GM12878 (cell line): ENCODE measurements at regions not wholly inside any gene's neighbourhood (a gene's known extent, or its start where the extent isn't known, plus 50 kb on each side); places are given as distances from the start of the nearest gene placed in this dataset.

Experiments used
- ATAC-seq: fragments of 200-7000 bp; cut with Tn5 transposase; 3 replicates; pipeline ENCODE4 v1.9.1; 2020; ENCODE audit warnings: mild to moderate bottlenecking, moderate library complexity
- BruUV-seq: library from RNA; stranded (reverse); fragments of 400-500 nt; replicated peaks from 2 replicates; lab custom pipeline; 2021; lab: Mats Ljungman, UMichigan
- CTCF ChIA-PET: fragments of 300-600 bp; sonication (Branson Sonifier 250); formaldehyde crosslinking; extraction: SDS; loops from one replicate; lab custom pipeline; 2021; ENCODE audit warnings: inconsistent platforms; lab: Yijun Ruan, JAX
- POLR2A ChIA-PET: fragments of 350-600 bp; formaldehyde crosslinking; extraction: SDS; loops from one replicate; lab custom pipeline; 2021; ENCODE audit warnings: inconsistent platforms; lab: Charles Lee
- RAD21 ChIA-PET: fragments of 300-600 bp; sonication (Branson Sonifier 250); formaldehyde crosslinking; loops from one replicate; lab custom pipeline; 2023; ENCODE audit warnings: antibody characterized with exemption; ENCODE audit not compliant: unreplicated experiment; lab: Charles Lee
- SMC1A ChIA-PET: fragments of 300-600 bp; sonication (Branson Sonifier 250); formaldehyde crosslinking; loops from one replicate; lab custom pipeline; 2023; ENCODE audit not compliant: unreplicated experiment, uncharacterized antibody; lab: Charles Lee
- DNase-seq: peaks from one replicate; pipeline ENCODE4 v3.0.0-alpha.2; 2011; ENCODE audit warnings: low read depth, low spot score
- FAIRE-seq: peaks from 3 replicates; lab custom pipeline; 2011; peaks lifted over from hg19 to GRCh38; lab: Jason Lieb, UNC
- H2AFZ ChIP-seq: 2 replicates; pipeline ENCODE4 v1.6.0; 2011; ENCODE audit warnings: low read depth, low read length, control low read depth; ENCODE audit not compliant: control insufficient read depth
- H3K27ac ChIP-seq: 2 replicates; pipeline ENCODE4 v1.5.1; 2011; ENCODE audit warnings: control low read depth; ENCODE audit not compliant: control insufficient read depth, insufficient read depth
- H3K27me3 ChIP-seq, 2 experiments: replicated peaks in 1 of 2; 2 replicates each; pipeline versions ENCODE4 v1.6.0 to v1.6.1; 2011; ENCODE audit warnings: low read length in 1 of 2; ENCODE audit not compliant: control insufficient read depth in 2 of 2, insufficient read depth in 2 of 2
- H3K36me3 ChIP-seq, 2 experiments: 2 replicates each; pipeline ENCODE4 v1.5.1; 2011; ENCODE audit warnings: low read length in 1 of 2; ENCODE audit not compliant: control insufficient read depth in 2 of 2, insufficient read depth in 2 of 2
- H3K4me1 ChIP-seq: 2 replicates; pipeline ENCODE4 v1.6.1; 2011; ENCODE audit warnings: mild to moderate bottlenecking, low read length, moderate library complexity, mixed read lengths; ENCODE audit not compliant: control insufficient read depth, insufficient read depth
- H3K4me2 ChIP-seq: 2 replicates; pipeline ENCODE4 v1.6.0; 2011; ENCODE audit warnings: control low read depth; ENCODE audit not compliant: control insufficient read depth, insufficient read depth
- H3K4me3 ChIP-seq: fragments of 200-600 bp; sonication (generic); 2 replicates; pipeline ENCODE4 v1.5.1; 2016
- H3K79me2 ChIP-seq: 2 replicates; pipeline ENCODE4 v1.6.0; 2011; ENCODE audit warnings: low read length; ENCODE audit not compliant: control insufficient read depth, insufficient read depth
- H3K9ac ChIP-seq: 2 replicates; pipeline ENCODE4 v1.8.0; 2011; ENCODE audit warnings: low read length, control low read depth, mixed read lengths; ENCODE audit not compliant: control insufficient read depth, insufficient read depth
- H3K9me3 ChIP-seq: replicated peaks from 3 replicates; pipeline ENCODE4 v1.5.1; 2011; ENCODE audit warnings: mild to moderate bottlenecking, low read length; ENCODE audit not compliant: control insufficient read depth, insufficient read depth
- H4K20me1 ChIP-seq: 2 replicates; pipeline ENCODE4 v1.6.0; 2011; ENCODE audit not compliant: control insufficient read depth, insufficient read depth
- BHLHE40 ChIP-seq, 2 experiments: fragments of 450-650 bp in 1 of 2; IDR thresholded peaks; 2 replicates each; pipeline ENCODE4 v1.6.1; 2011 to 2017; ENCODE audit warnings: low read depth in 2 of 2, borderline replicate concordance in 1 of 2, improper control_type of control experiment in 1 of 2, low read length in 1 of 2, mild to moderate bottlenecking in 1 of 2
- CBFB ChIP-seq: IDR thresholded peaks from 2 replicates; pipeline ENCODE4 v1.6.1; 2016; ENCODE audit warnings: antibody characterized with exemption, low read depth
- KDM1A ChIP-seq: fragments of 200-600 bp; sonication (generic); IDR thresholded peaks from 2 replicates; pipeline ENCODE4 v1.6.1; 2016; ENCODE audit warnings: borderline replicate concordance
- MEF2B ChIP-seq: fragments of 450-650 bp; IDR thresholded peaks from 2 replicates; pipeline ENCODE4 v1.6.1; 2018; ENCODE audit warnings: mild to moderate bottlenecking, moderate library complexity; ENCODE audit not compliant: partially characterized antibody, poor library complexity, severe bottlenecking
- NFYB ChIP-seq: IDR thresholded peaks from 2 replicates; pipeline ENCODE4 v1.6.1; 2011; ENCODE audit warnings: low read depth, mild to moderate bottlenecking, low read length, improper control_type of control experiment, moderate library complexity; ENCODE audit not compliant: insufficient read depth
- PAX8 ChIP-seq: fragments of 450-650 bp; IDR thresholded peaks from 2 replicates; pipeline ENCODE4 v1.6.1; 2017; ENCODE audit warnings: mild to moderate bottlenecking, moderate library complexity
- RCOR1 ChIP-seq: conservative IDR thresholded peaks from 2 replicates; pipeline ENCODE4 v1.6.1; 2012; ENCODE audit warnings: low read depth, low read length, improper control_type of control experiment
- SMAD5 ChIP-seq: IDR thresholded peaks from 2 replicates; pipeline ENCODE4 v1.6.1; 2016; ENCODE audit warnings: antibody characterized with exemption, low read depth
- SPI1 ChIP-seq: IDR thresholded peaks from 2 replicates; pipeline ENCODE4 v1.6.1; 2011; ENCODE audit warnings: low read depth, mild to moderate bottlenecking, low read length, moderate library complexity, borderline replicate concordance; ENCODE audit not compliant: insufficient read depth
- SRF ChIP-seq, 2 experiments: IDR thresholded peaks; 2 replicates each; pipeline ENCODE4 v1.6.1; 2011; ENCODE audit warnings: low read depth in 2 of 2, low read length in 2 of 2, mild to moderate bottlenecking in 1 of 2, moderate library complexity in 1 of 2
- WGBS: methylation state at CpG from one replicate; pipeline ENCODE4 v1.1.6; 2016; ENCODE audit warnings: low lambda C conversion rate; ENCODE audit not compliant: insufficient replicate concordance, insufficient coverage; ENCODE audit errors: missing lambda C conversion rate; 5-methylcytosine and 5-hydroxymethylcytosine counted together
- in situ Hi-C: fragments of 300-500 bp; cut with MboI; formaldehyde crosslinking; loops from 9 replicates; pipeline ENCODE4 v1.14.3; 2018; ENCODE audit warnings: mixed read lengths
- intact Hi-C: fragments of 100-400 bp; cut with micrococcal nuclease; formaldehyde crosslinking; loops from one replicate; pipeline ENCODE4 v1.14.2; 2022; ENCODE audit not compliant: unreplicated experiment
- TF ChIP-seq, protein P1 (sequence below): fragments of 450-650 bp; formaldehyde crosslinking; IDR thresholded peaks from 2 replicates; pipeline ENCODE4 v1.4.0; 2022; ENCODE audit warnings: mild to moderate bottlenecking, moderate library complexity
- TF ChIP-seq, protein P2 (sequence below): fragments of 450-650 bp; IDR thresholded peaks from 2 replicates; pipeline ENCODE4 v1.6.1; 2018; ENCODE audit warnings: borderline replicate concordance, mild to moderate bottlenecking; ENCODE audit not compliant: partially characterized antibody
- TF ChIP-seq, protein P3 (sequence below): fragments of 450-650 bp; formaldehyde crosslinking; IDR thresholded peaks from 2 replicates; pipeline ENCODE4 v1.4.0; 2020; ENCODE audit warnings: mild to moderate bottlenecking, moderate library complexity

DNA sequence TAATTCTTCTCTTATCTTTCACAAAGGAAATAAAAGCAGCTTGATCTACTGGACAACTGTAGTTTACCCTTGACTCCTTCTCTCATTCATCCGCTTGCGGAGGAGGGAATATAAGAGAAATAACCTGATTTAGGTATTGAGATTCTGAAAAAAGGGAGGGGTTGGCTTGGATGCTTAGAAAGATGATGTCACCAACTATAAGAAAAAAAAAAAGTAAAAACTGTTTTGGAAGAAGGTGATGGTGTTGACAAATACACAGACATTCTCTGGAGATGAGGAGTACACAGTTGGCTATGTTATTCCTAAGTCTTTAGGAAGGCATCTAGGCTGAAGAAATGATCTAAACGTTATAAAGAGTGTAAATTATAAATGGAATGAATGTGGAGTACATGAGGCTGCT lies 103.3 kb downstream of the TMEM114 start (continued):
- TF ChIP-seq, protein P1, sequence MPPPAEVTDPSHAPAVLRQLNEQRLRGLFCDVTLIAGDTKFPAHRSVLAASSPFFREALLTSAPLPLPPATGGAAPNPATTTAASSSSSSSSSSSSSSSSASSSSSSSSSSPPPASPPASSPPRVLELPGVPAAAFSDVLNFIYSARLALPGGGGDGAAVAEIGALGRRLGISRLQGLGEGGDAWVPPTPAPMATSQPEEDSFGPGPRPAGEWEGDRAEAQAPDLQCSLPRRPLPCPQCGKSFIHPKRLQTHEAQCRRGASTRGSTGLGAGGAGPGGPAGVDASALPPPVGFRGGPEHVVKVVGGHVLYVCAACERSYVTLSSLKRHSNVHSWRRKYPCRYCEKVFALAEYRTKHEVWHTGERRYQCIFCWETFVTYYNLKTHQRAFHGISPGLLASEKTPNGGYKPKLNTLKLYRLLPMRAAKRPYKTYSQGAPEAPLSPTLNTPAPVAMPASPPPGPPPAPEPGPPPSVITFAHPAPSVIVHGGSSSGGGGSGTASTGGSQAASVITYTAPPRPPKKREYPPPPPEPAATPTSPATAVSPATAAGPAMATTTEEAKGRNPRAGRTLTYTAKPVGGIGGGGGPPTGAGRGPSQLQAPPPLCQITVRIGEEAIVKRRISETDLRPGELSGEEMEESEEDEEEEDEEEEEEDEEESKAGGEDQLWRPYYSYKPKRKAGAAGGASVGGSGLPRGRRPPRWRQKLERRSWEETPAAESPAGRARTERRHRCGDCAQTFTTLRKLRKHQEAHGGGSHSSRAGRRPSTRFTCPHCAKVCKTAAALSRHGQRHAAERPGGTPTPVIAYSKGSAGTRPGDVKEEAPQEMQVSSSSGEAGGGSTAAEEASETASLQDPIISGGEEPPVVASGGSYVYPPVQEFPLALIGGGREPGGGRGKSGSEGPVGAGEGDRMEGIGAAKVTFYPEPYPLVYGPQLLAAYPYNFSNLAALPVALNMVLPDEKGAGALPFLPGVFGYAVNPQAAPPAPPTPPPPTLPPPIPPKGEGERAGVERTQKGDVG (CRISPR knock-in tag), result no peak
- TF ChIP-seq, protein P2, sequence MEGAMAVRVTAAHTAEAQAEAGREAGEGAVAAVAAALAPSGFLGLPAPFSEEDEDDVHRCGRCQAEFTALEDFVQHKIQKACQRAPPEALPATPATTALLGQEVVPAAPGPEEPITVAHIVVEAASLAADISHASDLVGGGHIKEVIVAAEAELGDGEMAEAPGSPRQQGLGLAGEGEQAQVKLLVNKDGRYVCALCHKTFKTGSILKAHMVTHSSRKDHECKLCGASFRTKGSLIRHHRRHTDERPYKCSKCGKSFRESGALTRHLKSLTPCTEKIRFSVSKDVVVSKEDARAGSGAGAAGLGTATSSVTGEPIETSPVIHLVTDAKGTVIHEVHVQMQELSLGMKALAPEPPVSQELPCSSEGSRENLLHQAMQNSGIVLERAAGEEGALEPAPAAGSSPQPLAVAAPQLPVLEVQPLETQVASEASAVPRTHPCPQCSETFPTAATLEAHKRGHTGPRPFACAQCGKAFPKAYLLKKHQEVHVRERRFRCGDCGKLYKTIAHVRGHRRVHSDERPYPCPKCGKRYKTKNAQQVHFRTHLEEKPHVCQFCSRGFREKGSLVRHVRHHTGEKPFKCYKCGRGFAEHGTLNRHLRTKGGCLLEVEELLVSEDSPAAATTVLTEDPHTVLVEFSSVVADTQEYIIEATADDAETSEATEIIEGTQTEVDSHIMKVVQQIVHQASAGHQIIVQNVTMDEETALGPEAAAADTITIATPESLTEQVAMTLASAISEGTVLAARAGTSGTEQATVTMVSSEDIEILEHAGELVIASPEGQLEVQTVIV, result no peak
- no peak for TF ChIP-seq MEF2B
- no peak for TF ChIP-seq PAX8
- TF ChIP-seq RCOR1, result no peak
- TF ChIP-seq SPI1, result no peak

DNA sequence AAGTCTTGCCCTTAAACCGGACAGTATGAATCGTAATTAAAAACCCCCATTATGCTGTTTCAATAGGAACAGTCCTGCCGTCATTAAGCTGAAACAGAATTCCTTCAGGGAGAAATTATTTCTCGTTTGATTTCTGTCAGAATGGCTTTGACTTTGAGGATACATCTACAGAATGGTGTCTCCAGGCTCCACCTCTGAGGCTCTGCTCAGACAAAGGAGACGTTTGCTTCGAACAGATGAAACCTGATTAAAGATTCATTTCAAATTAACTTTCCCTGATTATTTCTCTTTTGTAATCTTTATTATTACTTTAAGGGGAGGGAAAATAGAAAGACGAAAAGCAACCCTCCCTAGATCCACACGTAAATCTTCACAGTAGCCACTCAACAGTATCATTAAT lies 106.9 kb downstream of the TMEM114 start:
- FAIRE-seq (no peak), DNase-seq (no peak), ATAC-seq (no peak)
- Histone ChIP-seq H4K20me1 (no peaks in the 10 kb centered on the region), H3K36me3 (no peaks in the 10 kb centered on the region), H3K27me3 (no peaks in the 10 kb centered on the region), H3K4me3 (no peak overlapping the region), H3K79me2 (no peaks in the 10 kb centered on the region), H3K4me2 (no peak overlapping the region), H2AFZ (no peak overlapping the region), H3K9me3 (no peaks in the 10 kb centered on the region), H3K4me1 (no peaks in the 10 kb centered on the region), H3K27ac (no peak overlapping the region), H3K9ac (no peak overlapping the region)
- no TSS peak for BruUV-seq
- ChIA-PET CTCF (no interaction called here), RAD21 (no interaction called here), POLR2A (no interaction called here), SMC1A (no interaction called here)
- WGBS, result 20% methylated on average over 8 of the region's 8 CpGs
- in situ Hi-C loops (no loop called here), intact Hi-C loops (no loop called here)
- TF ChIP-seq SRF (IDR thresholded peaks at IDR 0.05; ENCODE audit: low read depth in 2 of 2, low read length in 2 of 2) (no peak), BHLHE40 (IDR thresholded peaks at IDR 0.05; ENCODE audit: borderline replicate concordance in 1 of 2, low read depth in 2 of 2, low read length in 1 of 2) (no peak), NFYB (no peak), SMAD5 (no peak), CBFB (no peak), KDM1A (no peak)
- TF ChIP-seq, protein P3, sequence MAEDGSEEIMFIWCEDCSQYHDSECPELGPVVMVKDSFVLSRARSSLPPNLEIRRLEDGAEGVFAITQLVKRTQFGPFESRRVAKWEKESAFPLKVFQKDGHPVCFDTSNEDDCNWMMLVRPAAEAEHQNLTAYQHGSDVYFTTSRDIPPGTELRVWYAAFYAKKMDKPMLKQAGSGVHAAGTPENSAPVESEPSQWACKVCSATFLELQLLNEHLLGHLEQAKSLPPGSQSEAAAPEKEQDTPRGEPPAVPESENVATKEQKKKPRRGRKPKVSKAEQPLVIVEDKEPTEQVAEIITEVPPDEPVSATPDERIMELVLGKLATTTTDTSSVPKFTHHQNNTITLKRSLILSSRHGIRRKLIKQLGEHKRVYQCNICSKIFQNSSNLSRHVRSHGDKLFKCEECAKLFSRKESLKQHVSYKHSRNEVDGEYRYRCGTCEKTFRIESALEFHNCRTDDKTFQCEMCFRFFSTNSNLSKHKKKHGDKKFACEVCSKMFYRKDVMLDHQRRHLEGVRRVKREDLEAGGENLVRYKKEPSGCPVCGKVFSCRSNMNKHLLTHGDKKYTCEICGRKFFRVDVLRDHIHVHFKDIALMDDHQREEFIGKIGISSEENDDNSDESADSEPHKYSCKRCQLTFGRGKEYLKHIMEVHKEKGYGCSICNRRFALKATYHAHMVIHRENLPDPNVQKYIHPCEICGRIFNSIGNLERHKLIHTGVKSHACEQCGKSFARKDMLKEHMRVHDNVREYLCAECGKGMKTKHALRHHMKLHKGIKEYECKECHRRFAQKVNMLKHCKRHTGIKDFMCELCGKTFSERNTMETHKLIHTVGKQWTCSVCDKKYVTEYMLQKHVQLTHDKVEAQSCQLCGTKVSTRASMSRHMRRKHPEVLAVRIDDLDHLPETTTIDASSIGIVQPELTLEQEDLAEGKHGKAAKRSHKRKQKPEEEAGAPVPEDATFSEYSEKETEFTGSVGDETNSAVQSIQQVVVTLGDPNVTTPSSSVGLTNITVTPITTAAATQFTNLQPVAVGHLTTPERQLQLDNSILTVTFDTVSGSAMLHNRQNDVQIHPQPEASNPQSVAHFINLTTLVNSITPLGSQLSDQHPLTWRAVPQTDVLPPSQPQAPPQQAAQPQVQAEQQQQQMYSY, result no peak
